ENCODE measurements at regions not wholly inside any gene's neighbourhood (a gene's known extent, or its start where the extent isn't known, plus 50 kb on each side); places are given as distances from the start of the nearest gene placed in this dataset.

GRCh38 chr6:55669028-55669427 lies 90.0 kb upstream of the HMGCLL1 start:
- peaks cover 6% of the 10 kb centered on the region for H3K9me3 Mint-ChIP-seq
- no peak overlapping the region for H3K4me3 Mint-ChIP-seq
- peaks cover 14% of the 10 kb centered on the region for H3K4me1 Mint-ChIP-seq (ENCODE audit: unreplicated experiment)
- no peak overlapping the region for H3K27ac Mint-ChIP-seq
- no peak for DNase-seq (ENCODE audit: extremely low spot score, unreplicated experiment)
- TF ChIP-seq, protein P1, sequence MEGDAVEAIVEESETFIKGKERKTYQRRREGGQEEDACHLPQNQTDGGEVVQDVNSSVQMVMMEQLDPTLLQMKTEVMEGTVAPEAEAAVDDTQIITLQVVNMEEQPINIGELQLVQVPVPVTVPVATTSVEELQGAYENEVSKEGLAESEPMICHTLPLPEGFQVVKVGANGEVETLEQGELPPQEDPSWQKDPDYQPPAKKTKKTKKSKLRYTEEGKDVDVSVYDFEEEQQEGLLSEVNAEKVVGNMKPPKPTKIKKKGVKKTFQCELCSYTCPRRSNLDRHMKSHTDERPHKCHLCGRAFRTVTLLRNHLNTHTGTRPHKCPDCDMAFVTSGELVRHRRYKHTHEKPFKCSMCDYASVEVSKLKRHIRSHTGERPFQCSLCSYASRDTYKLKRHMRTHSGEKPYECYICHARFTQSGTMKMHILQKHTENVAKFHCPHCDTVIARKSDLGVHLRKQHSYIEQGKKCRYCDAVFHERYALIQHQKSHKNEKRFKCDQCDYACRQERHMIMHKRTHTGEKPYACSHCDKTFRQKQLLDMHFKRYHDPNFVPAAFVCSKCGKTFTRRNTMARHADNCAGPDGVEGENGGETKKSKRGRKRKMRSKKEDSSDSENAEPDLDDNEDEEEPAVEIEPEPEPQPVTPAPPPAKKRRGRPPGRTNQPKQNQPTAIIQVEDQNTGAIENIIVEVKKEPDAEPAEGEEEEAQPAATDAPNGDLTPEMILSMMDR (conservative IDR thresholded peaks at IDR 0.05), result no peak
- no peaks in the 10 kb centered on the region for H3K27me3 Mint-ChIP-seq
- peaks cover 3% of the 10 kb centered on the region for H3K36me3 Mint-ChIP-seq

- DNase-seq (ENCODE audit: extremely low spot score, unreplicated experiment), result no peak
- no peak overlapping the region for H3K27ac Mint-ChIP-seq
Measured at GRCh38 chr6:55668591-55668990, 89.6 kb upstream of the HMGCLL1 start.

DNA sequence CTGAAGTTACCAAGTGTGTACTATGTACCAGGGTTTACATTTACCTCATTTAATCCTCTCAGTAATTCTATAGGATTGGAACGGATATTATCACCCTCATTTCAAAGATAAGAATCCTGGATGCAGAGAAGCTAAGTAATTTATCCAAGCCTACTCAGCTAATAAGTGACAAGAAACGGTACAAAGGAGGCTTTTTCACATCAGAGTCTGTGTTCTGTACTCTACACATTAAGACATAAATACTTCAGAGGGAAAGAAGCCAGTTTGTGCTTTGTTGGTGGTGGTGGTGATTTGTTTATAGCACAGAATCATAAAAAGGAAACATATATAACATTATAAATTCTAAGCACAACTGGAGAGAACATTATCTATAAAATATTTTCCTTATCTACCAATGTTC lies 88.3 kb upstream of the HMGCLL1 start:
- TF ChIP-seq, protein P1 (conservative IDR thresholded peaks at IDR 0.05), result no peak
- H3K9me3 Mint-ChIP-seq, result peaks cover 13% of the 10 kb centered on the region
- H3K27me3 Mint-ChIP-seq, result no peaks in the 10 kb centered on the region
- DNase-seq (ENCODE audit: extremely low spot score, unreplicated experiment), result no peak
- H3K4me1 Mint-ChIP-seq (ENCODE audit: unreplicated experiment), result peaks cover 14% of the 10 kb centered on the region
- H3K4me3 Mint-ChIP-seq, result no peak overlapping the region
- no peak overlapping the region for H3K27ac Mint-ChIP-seq
- peaks cover 9% of the 10 kb centered on the region for H3K36me3 Mint-ChIP-seq

More at GRCh38 chr6:55668591-55668990, 89.6 kb upstream of the HMGCLL1 start:
- TF ChIP-seq, protein P1 (conservative IDR thresholded peaks at IDR 0.05), result no peak
- H3K4me1 Mint-ChIP-seq (ENCODE audit: unreplicated experiment), result peaks cover 14% of the 10 kb centered on the region
- no peaks in the 10 kb centered on the region for H3K27me3 Mint-ChIP-seq
- H3K36me3 Mint-ChIP-seq, result peaks cover 3% of the 10 kb centered on the region
- peaks cover 6% of the 10 kb centered on the region for H3K9me3 Mint-ChIP-seq
- H3K4me3 Mint-ChIP-seq, result no peak overlapping the region

GRCh38 chr6:55666606-55667225 lies 87.7 kb upstream of the HMGCLL1 start:
- no peak for DNase-seq (ENCODE audit: extremely low spot score, unreplicated experiment)
- Mint-ChIP-seq H3K27me3 (no peaks in the 10 kb centered on the region), H3K27ac (no peak overlapping the region), H3K4me1 (ENCODE audit: unreplicated experiment) (peaks cover 14% of the 10 kb centered on the region), H3K36me3 (peaks cover 9% of the 10 kb centered on the region), H3K4me3 (no peak overlapping the region), H3K9me3 (peaks cover 19% of the 10 kb centered on the region)
- TF ChIP-seq, protein P1 (conservative IDR thresholded peaks at IDR 0.05), result no peak

DNA sequence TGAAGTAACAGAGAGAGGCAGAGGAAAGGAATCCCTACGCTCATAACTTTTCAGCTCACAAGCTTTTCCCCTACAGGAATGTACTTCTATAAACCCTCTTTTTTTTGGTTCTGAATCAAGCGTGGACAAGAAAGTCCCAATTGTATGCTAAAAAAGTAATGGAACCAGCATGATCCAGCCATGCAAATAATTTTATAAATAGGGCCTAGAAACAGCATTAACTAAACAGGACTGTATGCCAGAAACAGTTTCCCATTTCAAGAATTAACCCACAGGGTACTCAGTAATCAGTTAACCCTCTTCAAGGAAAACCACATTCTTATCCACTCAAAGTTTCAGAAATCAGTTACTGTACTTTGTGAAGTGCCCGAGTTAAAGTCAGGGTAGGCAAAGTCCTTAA lies 87.0 kb upstream of the HMGCLL1 start:
- peaks cover 19% of the 10 kb centered on the region for H3K9me3 Mint-ChIP-seq
- no peak for DNase-seq (ENCODE audit: extremely low spot score, unreplicated experiment)
- H3K27ac Mint-ChIP-seq, result no peak overlapping the region
- peaks cover 12% of the 10 kb centered on the region for H3K4me1 Mint-ChIP-seq (ENCODE audit: unreplicated experiment)
- TF ChIP-seq, protein P1 (conservative IDR thresholded peaks at IDR 0.05), result no peak
- H3K27me3 Mint-ChIP-seq, result no peaks in the 10 kb centered on the region
- peaks cover 9% of the 10 kb centered on the region for H3K36me3 Mint-ChIP-seq
- H3K4me3 Mint-ChIP-seq, result no peak overlapping the region

All from type B pancreatic cell (in vitro differentiated cells).